IMR-90 (cell line): ENCODE measurements at regions not wholly inside any gene's neighbourhood (a gene's known extent, or its start where the extent isn't known, plus 50 kb on each side); places are given as distances from the start of the nearest gene placed in this dataset.

ENCODE experiments used
- ATAC-seq: fragments of 200-7000 bp; cut with Tn5 transposase; 2 replicates; pipeline ENCODE4 v1.9.1; 2020; ENCODE audit warnings: low read depth, mild to moderate bottlenecking, moderate library complexity
- BruUV-seq: library from RNA; stranded (reverse); fragments of 400-500 nt; replicated peaks from 2 replicates; lab custom pipeline; 2021; lab: Mats Ljungman, UMichigan
- CTCF ChIA-PET: fragments of 300-600 bp; formaldehyde crosslinking; extraction: SDS; loops from one replicate; lab custom pipeline; 2021; ENCODE audit warnings: antibody characterized with exemption; lab: Yijun Ruan, JAX
- POLR2A ChIA-PET: fragments of 300-600 bp; sonication (Branson Sonifier 250); formaldehyde crosslinking; loops from one replicate; lab custom pipeline; 2022; ENCODE audit warnings: antibody characterized with exemption; ENCODE audit not compliant: unreplicated experiment; lab: Charles Lee
- DNase-seq: peaks from one replicate; pipeline ENCODE4 v3.0.0; 2013
- H2AFZ ChIP-seq: replicated peaks from 2 replicates; pipeline ENCODE3; 2013; ENCODE audit warnings: low read length, mild to moderate bottlenecking; ENCODE audit not compliant: poor library complexity
- H2AK5ac ChIP-seq: 2 replicates; pipeline ENCODE4 v1.6.1; 2013; ENCODE audit warnings: low read depth, low read length, inconsistent platforms
- H2AK9ac ChIP-seq: replicated peaks from 2 replicates; pipeline ENCODE3; 2013; ENCODE audit warnings: mild to moderate bottlenecking, low read depth, low read length, moderate library complexity; ENCODE audit not compliant: poor library complexity
- H2BK120ac ChIP-seq: 2 replicates; pipeline ENCODE4 v1.6.1; 2013; ENCODE audit warnings: low read depth, low read length, inconsistent platforms
- H2BK15ac ChIP-seq: 3 replicates; pipeline ENCODE4 v1.6.1; 2013; ENCODE audit warnings: low read depth, low read length, inconsistent platforms
- H2BK20ac ChIP-seq: 2 replicates; pipeline ENCODE4 v1.6.1; 2013; ENCODE audit warnings: low read depth, mild to moderate bottlenecking, inconsistent platforms, low read length, moderate library complexity
- H2BK5ac ChIP-seq: 2 replicates; pipeline ENCODE4 v1.6.1; 2013; ENCODE audit warnings: mild to moderate bottlenecking, low read depth, low read length, inconsistent platforms; ENCODE audit not compliant: poor library complexity, severe bottlenecking
- H3K14ac ChIP-seq: replicated peaks from 2 replicates; pipeline ENCODE4 v1.6.1; 2013; ENCODE audit warnings: low read depth, low read length, inconsistent platforms
- H3K18ac ChIP-seq: 2 replicates; pipeline ENCODE4 v1.6.1; 2013; ENCODE audit warnings: low read depth, low read length, control low read depth
- H3K23ac ChIP-seq: 2 replicates; pipeline ENCODE4 v1.6.1; 2013; ENCODE audit warnings: low read depth, low read length, inconsistent platforms
- H3K27ac ChIP-seq: 2 replicates; pipeline ENCODE4 v1.5.1; 2013; ENCODE audit warnings: mild to moderate bottlenecking, control low read depth, low read length; ENCODE audit not compliant: insufficient read depth
- H3K27me3 ChIP-seq: 2 replicates; pipeline ENCODE4 v1.6.1; 2013; ENCODE audit warnings: low read length; ENCODE audit not compliant: control insufficient read depth, insufficient read depth
- H3K36me3 ChIP-seq: 2 replicates; pipeline ENCODE4 v1.6.1; 2013; ENCODE audit warnings: low read length, mixed read lengths; ENCODE audit not compliant: control insufficient read depth, insufficient read depth
- H3K4ac ChIP-seq: 2 replicates; pipeline ENCODE4 v1.6.1; 2013; ENCODE audit warnings: low read depth, low read length, inconsistent platforms
- H3K4me1 ChIP-seq: 2 replicates; pipeline ENCODE4 v1.6.1; 2013; ENCODE audit warnings: low read length, mixed read lengths; ENCODE audit not compliant: control insufficient read depth, insufficient read depth
- H3K4me2 ChIP-seq: 2 replicates; pipeline ENCODE4 v1.6.1; 2013; ENCODE audit warnings: low read depth, mild to moderate bottlenecking, control low read depth, low read length, moderate library complexity
- H3K4me3 ChIP-seq: 2 replicates; pipeline ENCODE4 v1.5.1; 2013; ENCODE audit warnings: low read depth, mild to moderate bottlenecking, control low read depth, low read length, moderate library complexity; ENCODE audit not compliant: insufficient read depth
- H3K56ac ChIP-seq: 2 replicates; pipeline ENCODE4 v1.6.1; 2013; ENCODE audit warnings: low read length, inconsistent platforms; ENCODE audit not compliant: insufficient read depth; ENCODE audit errors: extremely low read depth
- H3K79me1 ChIP-seq, 2 experiments: 2 replicates each; pipeline ENCODE4 v1.6.1; 2013; ENCODE audit warnings: low read length in 2 of 2, inconsistent platforms in 1 of 2, low read depth in 1 of 2
- H3K9ac ChIP-seq: 2 replicates; pipeline ENCODE4 v1.6.1; 2013; ENCODE audit warnings: low read depth, low read length, control low read depth
- H3K9me1 ChIP-seq: 2 replicates; pipeline ENCODE4 v1.6.1; 2013; ENCODE audit warnings: low read length, inconsistent platforms; ENCODE audit not compliant: insufficient read depth
- H3K9me3 ChIP-seq: 2 replicates; pipeline ENCODE4 v1.6.1; 2013; ENCODE audit warnings: low read length; ENCODE audit not compliant: control insufficient read depth, insufficient read depth
- H4K20me1 ChIP-seq: 2 replicates; pipeline ENCODE4 v1.6.1; 2013; ENCODE audit warnings: low read length, inconsistent platforms; ENCODE audit not compliant: insufficient read depth
- H4K5ac ChIP-seq: 2 replicates; pipeline ENCODE4 v1.6.1; 2013; ENCODE audit warnings: mild to moderate bottlenecking, low read depth, low read length, control low read depth
- H4K8ac ChIP-seq, 2 experiments: 2 replicates each; pipeline ENCODE4 v1.6.1; 2013; ENCODE audit warnings: low read depth in 2 of 2, low read length in 2 of 2, control low read depth in 1 of 2, inconsistent platforms in 1 of 2
- H4K91ac ChIP-seq: 2 replicates; pipeline ENCODE4 v1.6.1; 2013; ENCODE audit warnings: low read depth, low read length, inconsistent platforms; ENCODE audit not compliant: insufficient read depth
- FOS ChIP-seq: fragments of 150-350 bp; IDR thresholded peaks from 2 replicates; pipeline ENCODE4 v1.6.1; 2016; ENCODE audit warnings: low read depth, low read length
- MAFK ChIP-seq: IDR thresholded peaks from 2 replicates; pipeline ENCODE4 v1.6.1; 2012; ENCODE audit warnings: low read depth, low read length, improper control_type of control experiment
- MAZ ChIP-seq: IDR thresholded peaks from 2 replicates; pipeline ENCODE4 v1.6.1; 2012; ENCODE audit warnings: low read depth, mild to moderate bottlenecking, low read length, improper control_type of control experiment, moderate library complexity, borderline replicate concordance
- RAD21 ChIP-seq: IDR thresholded peaks from 2 replicates; pipeline ENCODE4 v1.6.1; 2012; ENCODE audit warnings: low read length, improper control_type of control experiment
- RCOR1 ChIP-seq: IDR thresholded peaks from 2 replicates; pipeline ENCODE4 v1.6.1; 2012; ENCODE audit warnings: mild to moderate bottlenecking, low read length, improper control_type of control experiment; ENCODE audit not compliant: insufficient replicate concordance
- RFX5 ChIP-seq: IDR thresholded peaks from 2 replicates; pipeline ENCODE4 v1.8.0; 2012; ENCODE audit warnings: low read depth, mild to moderate bottlenecking, low read length, moderate library complexity
- SMC3 ChIP-seq: fragments of 150-350 bp; IDR thresholded peaks from 2 replicates; pipeline ENCODE4 v1.6.1; 2016; ENCODE audit warnings: low read depth, mild to moderate bottlenecking, antibody characterized with exemption, low read length, moderate library complexity
- WGBS, 2 experiments: methylation state at CpG; one replicate each; pipeline versions ENCODE4 v1.1.5 to v1.1.7; 2013; ENCODE audit warnings: missing lambda C conversion rate in 2 of 2; ENCODE audit not compliant: insufficient read length in 1 of 2; ENCODE audit errors: extremely low coverage in 2 of 2; 5-methylcytosine and 5-hydroxymethylcytosine counted together
- dilution Hi-C: fragments of 300-500 bp; cut with HindIII; formaldehyde crosslinking; loops from one replicate; pipeline ENCODE4 v1.14.3; 2018; ENCODE audit warnings: low sequenced_read_pairs; ENCODE audit not compliant: unreplicated experiment
- in situ Hi-C: fragments of 300-500 bp; cut with MboI; formaldehyde crosslinking; loops from 3 replicates; pipeline ENCODE4 v1.14.3; 2019; ENCODE audit warnings: low sequenced_read_pairs, inconsistent platforms, mixed read lengths
- intact Hi-C: fragments of 100-400 bp; cut with micrococcal nuclease; formaldehyde crosslinking; loops from 2 replicates; pipeline ENCODE4 v1.10.0; 2022
- TF ChIP-seq, protein P1 (sequence below): conservative IDR thresholded peaks from 2 replicates; pipeline ENCODE4 v1.5.1; 2012; ENCODE audit warnings: mild to moderate bottlenecking, low read depth, low read length, improper control_type of control experiment

DNA sequence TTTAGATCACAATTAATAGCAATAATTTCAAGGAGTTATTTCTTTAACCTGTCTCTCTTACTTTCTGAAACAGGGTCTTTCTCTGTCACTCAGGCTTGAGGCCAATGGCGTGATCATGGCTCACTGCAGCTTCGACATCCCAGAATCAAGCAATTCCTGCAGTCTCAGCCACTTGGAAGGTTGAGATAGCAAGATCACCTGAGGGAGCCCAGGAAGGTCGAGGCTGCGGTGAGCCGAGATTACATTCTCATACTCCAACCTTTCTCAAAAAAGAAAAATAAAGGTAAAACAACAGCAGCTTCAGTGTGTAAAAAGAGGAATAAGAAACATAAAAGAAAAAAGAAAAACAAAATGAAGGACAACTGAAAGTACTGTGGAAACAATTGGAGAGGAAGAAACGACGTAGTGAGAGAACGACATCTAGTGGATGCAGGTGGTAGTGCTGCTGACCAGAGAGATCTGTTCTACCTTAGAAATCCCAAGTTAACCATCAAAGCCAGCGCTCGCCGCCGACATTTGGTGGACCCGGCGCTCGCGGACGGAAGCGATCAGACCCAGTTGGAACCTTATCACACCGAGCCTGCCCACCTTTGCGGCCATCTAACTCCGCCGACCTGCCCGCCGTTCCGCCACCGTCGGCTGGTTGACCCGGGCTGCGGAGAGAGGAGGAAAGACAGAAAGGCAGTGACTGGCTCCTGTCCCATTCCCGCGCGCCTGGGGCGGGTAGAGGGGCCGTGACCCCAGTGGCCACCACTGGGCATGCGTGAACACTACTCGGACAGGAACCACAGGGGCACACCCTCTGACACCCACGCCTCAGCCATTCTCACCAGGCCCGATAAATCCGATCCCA is 196.1 kb downstream of the ALG10 start:
- Histone ChIP-seq H3K18ac (no peak overlapping the region), H3K4me2 (no peak overlapping the region), H3K9ac (no peak overlapping the region), H2BK15ac (no peak overlapping the region), H2BK5ac (no peak overlapping the region), H4K20me1 (no peaks in the 10 kb centered on the region), H3K23ac (no peak overlapping the region), H4K91ac (no peak overlapping the region), H2AFZ (peak overlapping the region; percentile 76), H2BK120ac (no peak overlapping the region), H2BK20ac (no peak overlapping the region), H3K79me1 (no peaks in the 10 kb centered on the region), H3K27ac (no peak overlapping the region), H3K36me3 (no peaks in the 10 kb centered on the region), H4K5ac (no peak overlapping the region), H3K4ac (no peak overlapping the region), H2AK5ac (no peak overlapping the region), H4K8ac (no peak overlapping the region), H3K4me1 (no peaks in the 10 kb centered on the region), H3K14ac (no peak overlapping the region), H3K9me1 (no peaks in the 10 kb centered on the region), H3K9me3 (peaks cover 21% of the 10 kb centered on the region), H2AK9ac (no peak overlapping the region), H3K27me3 (no peaks in the 10 kb centered on the region), H3K4me3 (no peak overlapping the region), H3K56ac (no peak overlapping the region)
- CTCF ChIA-PET: interaction anchor here (0.6 kb wide), 2 partner anchors 59 to 808 kb away, joined by 3 read pairs; no protein-coding TSS in a partner anchor
- no TSS peak for BruUV-seq
- POLR2A ChIA-PET: no interaction called here
- WGBS, 2 experiments: 20% methylated on average over 8 of the region's 39 CpGs; no CpG with 5 or more reads in 1 of the 2 experiments
- ATAC-seq (peak; percentile 80), DNase-seq (peak; percentile 34)
- dilution Hi-C loops: no loop called here
- intact Hi-C loops: loop anchor here (1.0 kb wide), 1 partner anchor 95 kb away; no protein-coding TSS in a partner anchor
- TF ChIP-seq RCOR1 (no peak), FOS (no peak), MAFK (no peak), SMC3 (peak; percentile 44), MAZ (no peak), RAD21 (peak; percentile 48), RFX5 (no peak)
- TF ChIP-seq, protein P1, sequence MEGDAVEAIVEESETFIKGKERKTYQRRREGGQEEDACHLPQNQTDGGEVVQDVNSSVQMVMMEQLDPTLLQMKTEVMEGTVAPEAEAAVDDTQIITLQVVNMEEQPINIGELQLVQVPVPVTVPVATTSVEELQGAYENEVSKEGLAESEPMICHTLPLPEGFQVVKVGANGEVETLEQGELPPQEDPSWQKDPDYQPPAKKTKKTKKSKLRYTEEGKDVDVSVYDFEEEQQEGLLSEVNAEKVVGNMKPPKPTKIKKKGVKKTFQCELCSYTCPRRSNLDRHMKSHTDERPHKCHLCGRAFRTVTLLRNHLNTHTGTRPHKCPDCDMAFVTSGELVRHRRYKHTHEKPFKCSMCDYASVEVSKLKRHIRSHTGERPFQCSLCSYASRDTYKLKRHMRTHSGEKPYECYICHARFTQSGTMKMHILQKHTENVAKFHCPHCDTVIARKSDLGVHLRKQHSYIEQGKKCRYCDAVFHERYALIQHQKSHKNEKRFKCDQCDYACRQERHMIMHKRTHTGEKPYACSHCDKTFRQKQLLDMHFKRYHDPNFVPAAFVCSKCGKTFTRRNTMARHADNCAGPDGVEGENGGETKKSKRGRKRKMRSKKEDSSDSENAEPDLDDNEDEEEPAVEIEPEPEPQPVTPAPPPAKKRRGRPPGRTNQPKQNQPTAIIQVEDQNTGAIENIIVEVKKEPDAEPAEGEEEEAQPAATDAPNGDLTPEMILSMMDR: peak; percentile 59
- in situ Hi-C loops: no loop called here
